Ishikawa (cell line): ENCODE measurements at regions not wholly inside any gene's neighbourhood (a gene's known extent, or its start where the extent isn't known, plus 50 kb on each side); places are given as distances from the start of the nearest gene placed in this dataset.

Source experiments
- CEBPB ChIP-seq: IDR thresholded peaks from 2 replicates; pipeline ENCODE4 v1.6.1; 2012
- CREB1 ChIP-seq: IDR thresholded peaks from 2 replicates; pipeline ENCODE4 v1.6.1; 2012; ENCODE audit warnings: low read depth
- EGR1 ChIP-seq: IDR thresholded peaks from 2 replicates; pipeline ENCODE4 v1.6.1; 2012
- EP300 ChIP-seq: IDR thresholded peaks from 2 replicates; pipeline ENCODE4 v1.6.1; 2012; ENCODE audit warnings: borderline replicate concordance
- FOXM1 ChIP-seq: IDR thresholded peaks from 2 replicates; pipeline ENCODE4 v1.6.1; 2012; ENCODE audit warnings: low read depth, borderline replicate concordance
- MAX ChIP-seq: IDR thresholded peaks from 2 replicates; pipeline ENCODE4 v1.6.1; 2012
- NFIC ChIP-seq: IDR thresholded peaks from 2 replicates; pipeline ENCODE4 v1.6.1; 2012
- RAD21 ChIP-seq: IDR thresholded peaks from 2 replicates; pipeline ENCODE4 v1.6.1; 2012; ENCODE audit warnings: low read depth
- REST ChIP-seq: IDR thresholded peaks from 2 replicates; pipeline ENCODE4 v1.6.1; 2012; ENCODE audit warnings: low read depth, mild to moderate bottlenecking
- TAF1 ChIP-seq: IDR thresholded peaks from 2 replicates; pipeline ENCODE4 v1.6.1; 2012; ENCODE audit warnings: low read depth, mild to moderate bottlenecking
- TCF12 ChIP-seq: IDR thresholded peaks from 2 replicates; pipeline ENCODE4 v1.6.1; 2012; ENCODE audit warnings: low read depth
- TEAD4 ChIP-seq: IDR thresholded peaks from 2 replicates; pipeline ENCODE4 v1.6.1; 2012
- USF1 ChIP-seq: IDR thresholded peaks from 2 replicates; pipeline ENCODE4 v1.6.1; 2012
- YY1 ChIP-seq: IDR thresholded peaks from 2 replicates; pipeline ENCODE4 v1.6.1; 2012; ENCODE audit warnings: low read depth
- ZBTB7A ChIP-seq: IDR thresholded peaks from 2 replicates; pipeline ENCODE4 v1.6.1; 2012; ENCODE audit warnings: low read depth

GRCh38 chr18:11526675-11527074 lies 82.7 kb upstream of the SLC35G4 start:
- TF ChIP-seq EP300: no peak
- no peak for TF ChIP-seq EGR1
- no peak for TF ChIP-seq NFIC
- no peak for TF ChIP-seq USF1
- TF ChIP-seq REST: no peak
- no peak for TF ChIP-seq TAF1
- TF ChIP-seq TCF12: no peak
- no peak for TF ChIP-seq CEBPB
- TF ChIP-seq ZBTB7A: no peak
- TF ChIP-seq TEAD4: no peak
- no peak for TF ChIP-seq YY1
- no peak for TF ChIP-seq FOXM1
- TF ChIP-seq MAX: no peak
- TF ChIP-seq RAD21: no peak

- TF ChIP-seq NFIC (no peak), TEAD4 (no peak), REST (no peak), TCF12 (no peak), YY1 (no peak), ZBTB7A (no peak), EP300 (no peak)
These were observed 85.6 kb upstream of the SLC35G4 start for GRCh38 chr18:11523804-11524203.

- TF ChIP-seq USF1: no peak
- TF ChIP-seq TAF1: no peak
- TF ChIP-seq ZBTB7A: no peak
- no peak for TF ChIP-seq MAX
- no peak for TF ChIP-seq CREB1
- no peak for TF ChIP-seq NFIC
- TF ChIP-seq CEBPB: no peak
- TF ChIP-seq YY1: no peak
- TF ChIP-seq EGR1: no peak
These were observed 86.4 kb upstream of the SLC35G4 start for GRCh38 chr18:11522992-11523391.

- TF ChIP-seq RAD21 (no peak), EGR1 (no peak), USF1 (no peak), TCF12 (no peak), REST (no peak), TAF1 (no peak), TEAD4 (no peak), CREB1 (no peak)
These were observed 87.5 kb upstream of the SLC35G4 start for GRCh38 chr18:11521853-11522252.

- TF ChIP-seq ZBTB7A (no peak), TEAD4 (no peak), CREB1 (no peak), USF1 (no peak), REST (no peak), EGR1 (no peak), NFIC (no peak), MAX (no peak), TCF12 (no peak), CEBPB (no peak), TAF1 (no peak), FOXM1 (no peak), YY1 (no peak), EP300 (no peak), RAD21 (no peak)
These were observed 88.9 kb upstream of the SLC35G4 start for GRCh38 chr18:11520536-11520935.
